HuH-7 (cell line): ENCODE measurements at regions not wholly inside any gene's neighbourhood (a gene's known extent, or its start where the extent isn't known, plus 50 kb on each side); places are given as distances from the start of the nearest gene placed in this dataset.

Experiments used
- DNase-seq: peaks from one replicate; pipeline ENCODE4 v3.0.0; 2011; ENCODE audit warnings: low spot score

GRCh38 chr1:217373761-217374701, 256.9 kb downstream of the GPATCH2 start:
- DNase-seq: no peak

GRCh38 chr1:217372049-217372970, 258.6 kb downstream of the GPATCH2 start:
- no peak for DNase-seq

- no peak for DNase-seq
These were observed 260.1 kb downstream of the GPATCH2 start for GRCh38 chr1:217370757-217371156.

- DNase-seq: no peak
These were observed 260.8 kb downstream of the GPATCH2 start for GRCh38 chr1:217369996-217370551.

- no peak for DNase-seq
These were observed 261.5 kb downstream of the GPATCH2 start for GRCh38 chr1:217369271-217369981.

GRCh38 chr1:217364220-217364619, 266.7 kb downstream of the GPATCH2 start:
- no peak for DNase-seq

GRCh38 chr1:217363319-217363718, 267.6 kb downstream of the GPATCH2 start:
- no peak for DNase-seq

- no peak for DNase-seq
These were observed 270.4 kb downstream of the GPATCH2 start for GRCh38 chr1:217360510-217360909.

GRCh38 chr1:217354895-217355294, 276.0 kb downstream of the GPATCH2 start:
- DNase-seq: peak; percentile 38

GRCh38 chr1:217348960-217349664, 281.8 kb downstream of the GPATCH2 start:
- DNase-seq: peak; percentile 17

GRCh38 chr1:217344712-217345111, 286.2 kb downstream of the GPATCH2 start:
- DNase-seq: no peak

GRCh38 chr1:217343907-217344306, 287.0 kb downstream of the GPATCH2 start:
- DNase-seq: no peak

- DNase-seq: no peak
These were observed 288.8 kb downstream of the GPATCH2 start for GRCh38 chr1:217342105-217342504.

GRCh38 chr1:217336724-217337123, 294.2 kb downstream of the GPATCH2 start:
- no peak for DNase-seq

GRCh38 chr1:217333939-217334338, 297.0 kb downstream of the GPATCH2 start:
- peak; percentile 54 for DNase-seq

- DNase-seq: no peak
These were observed 298.3 kb downstream of the GPATCH2 start for GRCh38 chr1:217332431-217333065.

GRCh38 chr1:217331698-217332097, 299.2 kb downstream of the GPATCH2 start:
- no peak for DNase-seq

- DNase-seq: no peak
These were observed 303.0 kb downstream of the GPATCH2 start for GRCh38 chr1:217327901-217328300.

GRCh38 chr1:217322834-217323233, 308.1 kb downstream of the GPATCH2 start:
- no peak for DNase-seq

- DNase-seq: no peak
These were observed 315.5 kb downstream of the GPATCH2 start for GRCh38 chr1:217315346-217315745.

GRCh38 chr1:217313096-217313495, 317.8 kb downstream of the GPATCH2 start:
- no peak for DNase-seq
